ENCODE measurements at regions not wholly inside any gene's neighbourhood (a gene's known extent, or its start where the extent isn't known, plus 50 kb on each side); places are given as distances from the start of the nearest gene placed in this dataset.
"Not testable (repeated sequence)": the region's sequence is repeated elsewhere in the genome, so short reads cannot be mapped to it uniquely, and the experiment has no call there.

DNA sequence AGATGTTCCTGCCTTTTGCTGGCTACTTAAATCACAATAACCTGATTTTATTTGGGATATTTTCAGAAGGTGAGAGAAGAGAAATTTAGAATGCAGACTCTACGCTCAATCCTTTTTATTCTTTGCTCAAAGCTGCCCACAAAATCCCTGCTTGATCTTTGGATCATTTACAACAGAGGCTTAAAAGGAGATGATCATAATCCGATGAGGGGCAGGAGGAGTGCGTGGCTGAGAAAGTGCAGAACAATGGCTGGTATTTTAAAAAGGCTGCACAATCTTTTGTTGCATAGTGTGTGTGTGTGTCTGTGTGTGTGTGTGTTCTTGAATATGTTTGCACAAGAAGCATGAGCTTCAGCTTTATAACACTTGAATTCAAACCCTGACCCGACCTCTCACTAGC is 256.3 kb upstream of the MYT1L start:
- TF ChIP-seq CTCF (IDR thresholded peaks at IDR 0.05), result no peak
- no peak for TF ChIP-seq POLR2A (IDR thresholded peaks at IDR 0.05)
- Histone ChIP-seq H3K27ac (no peak overlapping the region), H3K4me3 (no peak overlapping the region), H3K9me3 (no peaks in the 10 kb centered on the region), H3K4me1 (no peaks in the 10 kb centered on the region), H3K36me3 (no peaks in the 10 kb centered on the region), H3K27me3 (no peaks in the 10 kb centered on the region)
- 56 to 57% methylated on average over 4 of the region's 4 CpGs for WGBS, 2 donors
- DNase-seq, result no peak
- intact Hi-C loops (cut with DNase I), result no loop called here

DNA sequence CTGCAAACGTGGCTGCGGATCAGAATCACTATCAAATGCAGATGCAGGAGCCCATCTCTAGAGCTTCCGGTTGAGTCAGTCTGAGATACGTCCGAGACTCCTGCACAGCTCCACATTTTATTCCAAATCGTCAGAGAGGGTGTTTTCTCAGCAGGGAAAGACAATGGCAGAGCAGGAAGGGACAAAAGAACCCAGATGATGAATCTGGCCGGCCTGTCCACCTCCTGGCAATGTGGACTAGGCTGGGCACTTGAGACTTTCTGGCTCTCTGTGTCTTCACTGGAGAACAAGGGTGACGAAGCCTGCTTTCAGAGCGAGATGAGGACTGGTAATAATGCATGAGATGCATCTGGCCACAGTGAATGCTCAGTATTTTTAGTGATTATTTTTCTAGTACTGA is 255.9 kb upstream of the MYT1L start:
- no peak for DNase-seq
- no peaks in the 10 kb centered on the region for H3K4me1 ChIP-seq
- no peak overlapping the region for H3K4me3 ChIP-seq
- H3K9me3 ChIP-seq, result no peaks in the 10 kb centered on the region
- H3K27me3 ChIP-seq, result no peaks in the 10 kb centered on the region
- no peak overlapping the region for H3K27ac ChIP-seq
- 67 to 82% methylated on average over 5 to 9 of the region's 9 CpGs for WGBS, 2 donors
- TF ChIP-seq POLR2A (IDR thresholded peaks at IDR 0.05) (no peak), CTCF (IDR thresholded peaks at IDR 0.05) (no peak)
- H3K36me3 ChIP-seq, result no peaks in the 10 kb centered on the region
- intact Hi-C loops (cut with DNase I), result no loop called here

- intact Hi-C loops (cut with DNase I), result no loop called here
- DNase-seq, result no peak
- Histone ChIP-seq H3K4me3 (no peak overlapping the region), H3K9me3 (no peaks in the 10 kb centered on the region), H3K4me1 (no peaks in the 10 kb centered on the region), H3K27me3 (no peaks in the 10 kb centered on the region), H3K27ac (no peak overlapping the region), H3K36me3 (no peaks in the 10 kb centered on the region)
- 81 to 87% methylated on average over 16 to 18 of the region's 18 CpGs for WGBS, 2 donors
- no peak for TF ChIP-seq CTCF (IDR thresholded peaks at IDR 0.05)
These were observed 255.1 kb upstream of the MYT1L start for GRCh38 chr2:2586068-2586776.

DNA sequence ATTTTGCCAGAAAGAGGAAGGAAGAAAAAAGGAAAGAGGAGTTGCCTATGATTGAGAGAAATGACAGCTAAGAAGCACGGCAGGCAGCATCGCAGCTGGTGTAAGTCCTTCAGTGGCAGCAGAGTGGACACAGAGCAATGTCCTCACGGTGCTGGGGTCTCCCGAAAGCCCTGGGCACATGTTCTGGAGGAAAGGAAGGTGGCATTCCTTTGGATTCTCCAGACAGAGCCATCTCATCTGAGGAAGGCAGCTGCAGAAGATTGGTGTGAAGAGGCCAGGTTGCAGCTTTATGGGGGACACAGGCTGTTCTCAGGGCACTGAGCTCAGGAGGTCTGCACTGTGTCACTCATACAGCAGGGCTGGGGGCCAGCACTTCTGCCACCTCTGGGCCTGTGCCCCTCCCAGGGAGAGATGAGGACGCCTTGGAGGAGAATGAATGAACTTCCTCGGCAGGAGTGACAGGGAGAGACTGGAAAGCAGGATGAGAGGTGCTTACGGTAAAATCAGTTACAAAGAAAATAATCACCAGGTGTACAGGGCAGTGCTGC is 252.0 kb upstream of the MYT1L start:
- no peak for TF ChIP-seq CTCF (IDR thresholded peaks at IDR 0.05)
- TF ChIP-seq POLR2A (IDR thresholded peaks at IDR 0.05), result no peak
- Histone ChIP-seq H3K4me3 (no peak overlapping the region), H3K9me3 (no peaks in the 10 kb centered on the region), H3K27ac (no peak overlapping the region), H3K27me3 (no peaks in the 10 kb centered on the region), H3K36me3 (no peaks in the 10 kb centered on the region), H3K4me1 (no peaks in the 10 kb centered on the region)
- WGBS, 2 donors, result 63 to 68% methylated on average over 7 of the region's 7 CpGs
- no peak for DNase-seq
- intact Hi-C loops (cut with DNase I), result no loop called here

GRCh38 chr2:2581331-2582159 is 250.5 kb upstream of the MYT1L start:
- Histone ChIP-seq H3K4me3 (no peak overlapping the region), H3K27me3 (no peaks in the 10 kb centered on the region), H3K4me1 (no peaks in the 10 kb centered on the region), H3K9me3 (no peaks in the 10 kb centered on the region), H3K27ac (no peak overlapping the region), H3K36me3 (no peaks in the 10 kb centered on the region)
- intact Hi-C loops (cut with DNase I), result no loop called here
- TF ChIP-seq CTCF (IDR thresholded peaks at IDR 0.05) (no peak), POLR2A (IDR thresholded peaks at IDR 0.05) (no peak)
- DNase-seq, result no peak
- 64 to 66% methylated on average over 21 to 28 of the region's 28 CpGs for WGBS, 2 donors

DNA sequence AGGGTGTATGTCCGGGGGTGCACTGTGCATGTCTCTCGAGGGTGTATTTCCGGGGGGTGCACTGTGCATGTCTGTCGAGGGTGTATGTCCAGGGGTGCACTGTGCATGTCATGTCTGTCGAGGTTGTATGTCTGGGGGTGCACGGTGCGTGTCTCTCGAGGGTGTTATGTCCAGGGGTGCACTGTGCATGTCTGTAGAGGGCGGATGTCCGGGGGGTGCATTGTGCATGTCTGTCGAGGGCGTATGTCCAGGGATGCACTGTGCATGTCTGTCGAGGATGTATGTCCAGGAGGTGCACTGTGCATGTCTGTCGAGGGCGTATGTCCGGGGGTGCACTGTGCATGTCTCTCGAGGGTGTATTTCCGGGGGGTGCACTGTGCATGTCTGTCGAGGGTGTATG is 249.8 kb upstream of the MYT1L start:
- intact Hi-C loops (cut with DNase I); H3K4me3 ChIP-seq; H3K27me3 ChIP-seq; H3K9me3 ChIP-seq; H3K4me1 ChIP-seq; DNase-seq; H3K36me3 ChIP-seq; H3K27ac ChIP-seq: not testable (repeated sequence)
- 83 to 87% methylated on average over 16 of the region's 19 CpGs for WGBS, 2 donors
